EL (cell line): ENCODE measurements at regions not wholly inside any gene's neighbourhood (a gene's known extent, or its start where the extent isn't known, plus 50 kb on each side); places are given as distances from the start of the nearest gene placed in this dataset.
A peak's percentile ranks its signal among the peaks of the same experiment; 100 is the strongest.

Experiments
- DNase-seq: peaks from one replicate; pipeline ENCODE4 v3.0.0-alpha.2; 2016

DNA sequence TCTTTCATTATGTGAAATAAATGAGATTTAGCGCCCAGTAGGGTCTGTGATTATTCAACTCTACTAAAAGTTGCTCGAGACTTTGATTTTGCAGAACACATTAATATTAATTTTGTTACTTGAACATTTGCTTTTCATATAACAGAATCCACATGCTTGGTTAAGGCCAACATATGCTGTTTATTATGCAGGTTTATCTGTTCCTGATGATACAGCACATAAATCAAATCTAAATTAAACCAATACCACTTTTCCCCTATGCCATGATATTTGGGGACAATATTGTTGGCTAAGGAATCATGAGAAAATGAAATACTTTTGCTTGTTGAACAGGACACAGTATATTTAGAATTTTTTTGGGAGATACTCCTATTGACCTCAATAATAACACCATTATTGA is 291.1 kb downstream of the USP25 start:
- no peak for DNase-seq

DNA sequence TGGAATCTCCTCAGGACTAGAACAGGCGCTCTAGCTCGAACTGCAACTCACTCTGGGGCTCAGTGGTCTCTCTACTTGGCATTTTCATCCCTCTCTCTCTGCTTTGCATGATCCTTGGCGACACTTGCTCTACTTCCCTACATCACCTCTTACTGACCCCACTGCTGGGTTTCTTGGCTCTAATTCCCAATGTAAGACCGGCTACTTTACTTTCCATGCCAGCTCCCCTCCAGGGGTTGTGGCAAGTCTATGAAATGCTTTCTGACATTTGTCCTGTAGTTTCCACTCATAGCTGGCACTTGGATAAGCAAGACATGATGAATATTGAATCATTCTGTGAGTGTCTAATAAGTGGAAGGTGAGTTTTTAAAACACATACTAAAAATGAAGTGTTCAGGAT is 292.3 kb downstream of the USP25 start:
- DNase-seq, result no peak

DNA sequence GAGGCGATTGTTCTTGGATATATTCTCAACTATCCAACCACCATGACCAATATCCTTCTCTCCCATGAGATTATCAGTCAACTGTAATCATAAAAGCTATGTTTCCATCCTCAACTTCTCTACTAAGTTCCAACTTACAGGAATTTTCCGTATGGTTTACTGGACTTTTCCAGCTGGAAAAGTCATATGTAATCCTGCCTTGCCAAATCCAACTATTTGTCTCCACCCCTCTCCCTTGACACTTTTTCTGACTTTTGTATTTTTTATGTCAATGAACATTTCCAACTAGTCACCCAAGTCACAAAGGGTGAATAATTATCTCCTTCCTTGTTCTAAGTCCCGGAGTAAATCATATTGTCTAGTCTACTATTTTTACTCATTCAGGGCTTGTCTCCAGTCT is 293.1 kb downstream of the USP25 start:
- DNase-seq, result no peak

DNA sequence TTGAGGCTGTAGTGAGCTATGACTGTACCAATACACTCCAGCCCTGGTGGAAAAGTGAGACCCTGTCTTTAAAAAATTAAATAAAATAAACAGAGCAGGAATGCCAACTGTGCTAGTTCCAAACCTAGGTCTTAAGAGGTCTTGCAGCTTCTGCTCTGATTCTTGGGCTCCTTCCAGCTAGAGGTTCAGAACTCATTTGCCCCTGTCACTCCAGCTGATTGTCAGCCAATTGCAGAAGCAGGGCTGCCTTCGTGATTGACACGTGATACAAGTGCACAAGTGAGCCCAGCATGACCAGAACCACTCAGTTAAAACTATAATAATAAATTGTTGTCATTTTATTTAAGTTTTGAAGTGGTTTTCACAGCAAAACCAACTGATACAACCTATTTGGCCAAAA is 298.4 kb downstream of the USP25 start:
- DNase-seq, result no peak

DNA sequence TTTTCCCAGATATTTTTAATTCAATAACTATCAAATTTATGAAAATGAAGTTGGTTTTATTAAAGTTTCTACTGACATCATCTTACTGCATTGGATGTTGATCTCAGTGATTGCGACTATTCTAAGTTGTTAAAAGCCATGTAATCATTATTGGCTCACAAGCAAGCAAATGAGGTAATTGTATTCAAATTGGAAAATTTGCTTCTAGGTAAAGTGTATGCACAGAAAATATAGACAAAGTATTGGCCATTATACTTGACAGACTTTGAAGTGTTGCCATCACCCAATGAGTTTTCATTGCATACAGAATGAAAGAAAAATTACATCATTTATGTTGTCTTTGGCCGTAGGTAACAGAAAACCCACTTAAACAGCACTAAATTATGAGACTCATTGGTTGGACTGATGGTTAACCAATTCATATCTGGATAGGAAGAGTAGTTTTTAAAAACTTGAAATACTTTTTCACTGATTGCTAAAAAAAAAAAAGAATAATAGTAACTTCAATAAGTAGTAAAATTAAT is 299.2 kb downstream of the USP25 start:
- no peak for DNase-seq

DNA sequence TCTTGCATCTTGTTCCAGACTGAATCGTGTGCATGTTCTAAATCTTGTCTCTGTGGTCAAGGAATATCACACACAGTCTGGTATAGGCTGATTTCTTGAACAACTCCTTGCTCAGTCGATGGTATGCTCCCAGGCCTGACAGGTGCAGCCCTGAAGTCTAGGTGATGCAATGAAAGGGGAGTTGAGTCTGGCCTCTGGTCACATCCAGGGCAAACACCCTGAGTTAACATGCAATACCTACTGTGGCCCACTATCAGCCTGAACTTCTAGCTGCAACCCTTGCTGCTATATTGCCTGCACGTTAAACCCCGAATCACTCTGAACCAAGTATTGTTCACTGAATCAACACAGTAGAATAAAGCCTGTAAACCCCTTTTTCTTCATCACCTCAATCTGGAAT is 303.4 kb downstream of the USP25 start:
- DNase-seq, result no peak

DNA sequence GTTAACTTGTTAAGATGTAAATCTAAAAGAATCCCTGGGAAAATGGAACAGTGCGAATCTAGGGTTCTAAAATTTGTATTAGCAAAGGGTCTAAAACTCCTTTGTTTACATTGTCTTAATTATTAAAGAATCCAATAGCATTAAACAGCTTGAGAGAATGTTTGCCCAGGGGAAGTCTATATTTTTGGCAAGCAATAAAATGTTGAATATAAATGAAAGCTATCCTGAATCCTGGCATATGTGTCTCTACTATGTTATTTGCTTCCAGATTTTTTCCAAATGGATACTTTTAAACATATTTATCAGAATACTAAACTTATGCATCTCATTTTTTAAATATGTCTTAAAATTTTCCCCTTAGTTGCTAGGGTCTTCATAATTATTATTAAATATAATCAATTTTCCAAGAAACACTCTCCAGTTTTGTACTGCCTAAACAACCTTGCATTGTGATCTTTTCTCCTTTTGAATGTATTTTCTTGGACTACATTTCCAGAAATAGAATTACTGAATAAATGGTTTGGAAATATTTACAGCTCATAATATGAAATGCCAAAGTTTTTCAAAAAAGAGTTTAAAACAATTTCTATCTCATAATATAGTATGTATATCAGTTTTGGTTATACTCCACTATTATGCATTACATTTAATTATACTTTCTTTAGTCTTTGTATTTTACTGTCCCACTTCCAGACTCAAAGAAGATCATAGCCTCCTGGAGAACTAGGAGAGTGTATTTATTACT is 304.8 kb downstream of the USP25 start:
- no peak for DNase-seq

DNA sequence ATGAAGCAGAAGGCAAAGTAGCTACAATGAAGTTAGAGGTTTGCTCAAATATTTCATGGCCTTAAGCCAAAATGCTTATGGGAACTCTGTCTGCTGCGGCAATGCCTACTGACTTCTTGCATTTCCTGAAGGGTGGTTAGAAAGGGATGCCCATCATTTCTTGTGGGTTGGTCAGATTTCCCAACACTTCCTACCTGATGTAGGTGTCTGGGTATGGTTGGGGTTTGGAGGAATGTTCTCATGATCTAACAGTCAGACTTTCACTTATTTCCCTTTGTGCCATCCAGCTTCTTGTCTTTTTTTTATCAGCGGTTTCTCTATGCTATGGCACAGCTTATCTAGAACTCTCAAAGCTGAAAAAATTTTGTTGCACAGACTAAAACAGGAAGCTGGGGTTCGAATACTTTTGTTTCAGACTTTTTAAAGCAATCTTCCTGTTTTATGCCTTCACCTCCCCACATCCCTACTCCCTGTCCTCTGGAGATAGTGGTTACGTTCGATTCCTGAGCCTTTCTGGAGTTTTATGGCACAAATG is 307.7 kb downstream of the USP25 start:
- no peak for DNase-seq

DNA sequence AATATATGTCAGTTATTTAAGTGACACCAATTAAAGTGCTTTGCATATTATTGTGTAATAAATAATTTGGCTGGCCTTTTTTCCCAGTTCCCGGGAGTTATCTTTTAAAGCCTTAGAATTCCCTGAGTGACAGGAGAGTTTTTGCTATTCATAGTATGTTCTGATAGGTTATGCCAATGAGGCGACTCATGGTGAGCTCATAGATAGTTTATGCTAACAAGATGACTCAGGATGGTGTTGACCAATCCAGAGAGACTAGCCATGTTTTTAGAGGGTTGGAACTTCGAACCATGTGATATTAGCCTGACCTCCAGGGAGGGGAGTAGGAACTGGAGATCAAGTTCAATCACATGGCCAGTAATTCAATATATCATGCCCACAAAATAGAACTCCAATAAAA is 310.8 kb downstream of the USP25 start:
- peak; percentile 41 for DNase-seq

DNA sequence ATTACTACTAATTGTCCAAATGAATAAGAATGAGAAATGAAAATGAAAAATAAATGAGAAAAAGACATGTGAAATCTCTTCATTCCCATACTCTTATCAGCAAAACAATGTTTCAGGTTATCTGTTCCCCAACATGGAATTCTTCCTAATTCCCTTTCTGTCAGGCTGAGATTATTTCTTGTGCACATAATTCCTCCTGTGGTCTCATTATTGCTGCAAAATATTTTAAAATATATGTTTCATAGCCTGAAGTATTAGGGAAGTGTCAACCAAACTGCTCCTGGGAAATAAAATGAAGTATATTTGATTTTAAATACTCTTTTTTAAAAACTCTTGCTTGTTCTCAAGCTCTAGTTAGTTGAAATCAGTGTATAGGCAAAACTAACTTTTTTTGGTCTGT is 314.9 kb downstream of the USP25 start:
- DNase-seq, result no peak

DNA sequence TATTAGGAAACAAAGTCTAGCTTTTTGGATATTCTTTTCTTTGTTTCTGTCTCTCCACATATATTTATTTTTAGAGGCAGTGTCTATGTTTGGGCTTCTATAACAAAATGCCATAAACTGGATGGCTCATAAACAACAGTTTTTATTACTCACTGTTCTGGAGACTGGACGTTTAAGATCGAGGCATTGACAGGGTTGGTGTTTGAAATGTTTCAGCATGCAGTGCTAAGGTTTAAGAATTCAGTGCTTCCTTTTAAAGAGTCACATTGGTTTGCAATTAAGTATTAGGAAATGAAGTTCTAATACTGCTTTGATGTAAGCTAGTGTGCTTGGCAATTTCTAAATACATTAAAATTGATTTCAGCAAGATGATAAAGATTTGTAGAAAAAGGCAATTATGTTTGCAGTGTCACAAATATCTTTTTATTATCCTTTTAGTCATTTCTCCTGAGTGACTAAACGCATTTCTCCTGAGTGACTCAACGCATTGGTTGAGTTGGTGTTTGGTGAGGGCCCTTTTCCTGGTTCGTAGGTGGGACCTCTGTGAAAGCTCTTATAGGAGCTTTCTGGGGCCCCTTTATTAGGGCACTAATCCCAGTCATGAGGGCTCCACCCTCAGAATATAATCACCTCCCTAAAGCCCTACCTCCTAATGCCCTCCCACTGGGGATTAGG is 317.0 kb downstream of the USP25 start:
- peak; percentile 71 for DNase-seq

DNA sequence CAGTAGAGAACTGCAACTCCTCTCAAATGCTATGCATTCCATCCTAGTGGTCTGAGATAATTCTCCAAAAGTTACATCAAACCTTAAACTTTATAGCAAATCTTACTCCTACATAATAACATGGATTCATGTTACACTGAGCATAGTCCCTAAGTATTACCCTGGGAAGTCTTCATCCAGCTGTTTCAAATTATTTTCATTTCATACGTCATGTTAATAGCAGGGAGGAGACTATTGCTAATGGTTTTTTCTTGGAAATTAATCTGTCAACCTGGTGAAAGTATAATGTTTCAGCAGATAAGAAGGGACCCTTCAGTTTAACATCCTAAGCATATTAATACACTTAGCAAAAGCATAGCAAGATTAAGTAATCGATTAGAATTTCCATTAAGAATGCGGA is 318.1 kb downstream of the USP25 start:
- no peak for DNase-seq

DNA sequence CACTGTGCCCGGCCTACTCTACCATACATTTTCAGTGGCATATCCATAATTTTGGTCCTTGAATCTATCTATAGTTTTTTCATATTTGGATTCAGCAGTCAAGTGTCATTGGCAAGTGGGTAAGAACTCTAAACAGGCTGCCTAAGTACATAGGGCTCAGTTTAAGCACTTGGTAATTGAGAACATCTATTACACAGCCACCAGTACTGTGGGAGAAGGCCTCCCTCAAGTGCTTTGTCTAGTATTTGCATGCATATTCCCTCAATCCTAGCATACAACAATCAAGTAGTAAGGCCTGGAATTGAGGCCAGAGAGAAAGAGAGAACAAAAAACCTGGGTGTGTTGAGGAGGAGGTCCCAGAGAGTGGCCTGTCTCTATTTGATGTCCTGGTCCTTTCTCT is 325.2 kb downstream of the USP25 start:
- no peak for DNase-seq

DNA sequence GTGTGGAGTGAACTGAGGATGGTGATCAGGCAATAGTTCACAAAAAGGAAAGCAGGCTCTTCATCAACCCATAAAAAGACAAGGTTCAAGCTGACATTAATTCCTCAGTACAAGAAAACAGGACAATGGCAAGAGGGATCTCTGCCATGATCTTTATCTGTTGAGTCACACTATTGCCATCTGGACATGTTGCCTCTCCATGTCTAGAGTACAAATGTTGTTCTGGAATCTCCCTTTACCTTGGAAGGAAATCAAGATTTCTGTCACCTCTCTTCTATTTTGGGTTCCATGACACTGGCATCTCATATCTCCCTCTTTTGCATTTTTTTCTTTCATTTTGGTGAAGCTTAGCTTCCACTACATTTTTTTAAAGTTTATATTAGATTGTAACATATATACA is 329.1 kb downstream of the USP25 start:
- peak; percentile 25 for DNase-seq

DNA sequence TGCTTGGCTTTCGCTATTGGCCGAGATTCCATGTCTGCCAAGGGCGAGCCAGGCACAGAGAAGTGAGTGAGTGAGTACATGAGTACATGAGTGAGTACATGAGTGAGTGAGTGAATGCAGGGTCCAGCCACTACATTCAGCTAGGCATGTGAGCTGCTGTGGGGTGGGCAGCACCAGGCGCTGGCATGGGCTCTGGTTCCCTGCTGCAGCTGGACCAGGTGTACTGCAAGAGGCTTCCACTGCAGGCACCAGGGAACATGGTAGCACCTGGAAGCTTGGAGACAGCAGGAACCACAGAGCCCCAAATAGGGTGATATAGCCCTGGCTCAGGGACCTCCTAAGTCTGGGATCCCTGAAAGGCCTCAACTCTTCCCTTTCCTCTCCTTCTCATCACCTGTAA is 330.2 kb downstream of the USP25 start:
- no peak for DNase-seq

DNA sequence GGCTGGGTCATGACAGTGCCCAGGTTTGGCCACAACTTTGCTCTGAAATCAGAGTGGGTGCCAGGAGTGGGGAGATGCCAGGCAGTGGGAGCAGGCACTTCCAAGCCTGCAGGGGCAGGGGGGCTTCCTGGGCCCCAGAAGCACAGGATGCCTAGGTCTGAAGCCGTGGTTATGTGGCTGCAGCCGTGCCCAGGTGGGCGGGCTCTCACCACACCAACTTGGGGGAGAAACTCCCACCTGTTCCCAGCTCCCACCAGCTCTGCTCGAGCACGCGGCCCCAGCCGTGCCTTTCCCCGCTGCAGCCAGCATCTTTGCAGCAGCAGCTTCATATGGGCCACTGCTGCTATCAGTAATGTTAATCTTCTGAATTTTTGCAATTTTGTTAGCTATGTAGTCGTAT is 331.4 kb downstream of the USP25 start:
- DNase-seq, result no peak

DNA sequence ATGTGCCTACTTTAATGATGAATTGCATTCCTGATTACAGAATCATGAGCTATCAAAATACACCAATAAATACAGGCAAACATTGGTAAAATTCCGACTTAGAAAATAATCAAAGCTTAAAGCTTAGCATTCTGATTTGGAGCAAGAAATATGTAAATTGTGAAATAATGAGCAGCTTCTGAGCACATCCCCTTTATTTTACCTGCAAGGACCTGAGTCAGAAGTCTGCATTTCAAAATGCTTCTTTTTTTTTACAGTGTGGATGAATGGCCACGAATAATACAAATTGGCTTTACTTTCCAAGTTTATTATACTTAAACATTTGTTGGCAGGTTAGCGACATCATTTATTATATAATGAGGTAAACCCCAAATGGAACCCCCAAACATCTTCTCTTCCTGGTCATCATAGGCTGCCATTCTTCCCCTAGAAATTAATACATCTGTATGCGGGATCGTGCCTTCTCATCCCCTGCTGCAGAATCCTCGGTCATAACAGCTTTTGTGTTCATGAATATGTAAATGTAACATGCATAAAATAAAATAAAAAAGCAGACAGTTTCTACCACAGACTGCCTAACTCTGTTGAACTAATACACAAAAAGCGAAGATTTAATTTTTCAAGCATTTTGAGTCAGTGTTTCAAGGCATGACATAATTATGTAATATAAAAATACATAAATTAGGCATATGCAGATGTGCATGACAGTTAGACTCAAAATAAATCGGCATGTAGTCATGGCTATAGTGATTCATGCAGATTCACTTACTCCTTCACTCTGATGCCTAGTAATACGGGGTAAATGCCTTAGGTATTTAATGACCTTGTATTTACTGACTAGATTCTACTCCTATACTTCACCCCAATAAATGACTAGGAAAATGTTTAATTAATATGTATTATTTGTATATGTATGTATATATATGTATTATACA is 339.7 kb downstream of the USP25 start:
- no peak for DNase-seq

DNA sequence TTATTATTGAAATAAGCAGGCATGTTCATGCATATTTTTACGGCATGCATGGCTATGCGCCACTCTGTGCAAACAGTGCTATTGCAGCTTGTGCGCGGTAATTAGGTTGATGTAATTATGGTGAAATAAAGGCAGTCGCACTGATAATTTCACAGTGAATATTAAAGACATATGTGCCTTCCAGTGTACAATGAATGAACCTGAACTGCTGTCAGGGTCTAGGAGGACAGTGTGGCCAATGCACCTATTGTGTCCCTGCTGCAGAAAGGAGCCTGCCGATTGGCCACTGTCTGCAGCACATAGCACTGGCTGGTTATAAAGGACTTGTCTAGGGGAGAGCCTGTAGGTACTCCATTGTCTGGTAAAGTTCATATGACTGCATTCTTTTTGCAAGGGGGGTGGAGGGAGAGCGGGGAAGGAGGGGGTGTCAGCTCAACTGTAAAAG is 340.4 kb downstream of the USP25 start:
- peak; percentile 26 for DNase-seq

DNA sequence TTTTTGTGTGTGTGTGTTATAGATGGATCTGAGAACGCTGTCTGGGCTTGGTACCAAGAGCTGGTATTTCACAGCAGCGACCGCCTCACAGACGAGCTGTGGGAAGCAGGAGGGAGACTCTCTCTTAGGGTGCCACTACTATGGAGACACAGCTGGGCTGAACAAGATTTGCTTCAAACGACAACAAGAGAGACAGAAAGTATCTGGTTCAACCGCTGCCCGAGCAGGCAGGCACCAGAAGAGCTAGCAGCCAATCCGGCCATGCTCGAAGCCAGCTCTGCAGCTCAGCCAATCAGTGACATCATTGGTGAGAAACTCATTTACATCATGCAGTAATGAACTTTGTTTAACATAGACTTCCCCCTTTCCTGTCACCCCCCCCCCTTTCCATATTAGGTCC is 341.3 kb downstream of the USP25 start:
- peak; percentile 37 for DNase-seq

DNA sequence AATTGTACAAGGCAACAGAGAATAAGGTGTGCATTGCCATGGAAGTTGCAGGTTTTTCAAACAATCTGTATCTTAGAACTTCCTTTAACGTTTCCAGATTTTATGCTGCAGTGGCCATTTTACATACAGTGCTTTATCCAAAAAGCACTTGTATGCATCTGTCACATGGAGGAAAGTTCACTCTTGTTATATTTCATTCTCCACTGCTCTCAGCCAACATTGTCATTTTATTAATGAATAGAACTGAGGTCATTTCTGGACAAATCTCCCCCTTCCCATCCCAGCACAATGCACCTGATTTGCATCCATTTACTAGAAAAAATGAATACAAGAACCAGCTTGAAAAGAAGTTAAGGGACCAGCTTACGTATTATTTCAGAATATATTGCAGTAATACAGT is 342.0 kb downstream of the USP25 start:
- no peak for DNase-seq

DNA sequence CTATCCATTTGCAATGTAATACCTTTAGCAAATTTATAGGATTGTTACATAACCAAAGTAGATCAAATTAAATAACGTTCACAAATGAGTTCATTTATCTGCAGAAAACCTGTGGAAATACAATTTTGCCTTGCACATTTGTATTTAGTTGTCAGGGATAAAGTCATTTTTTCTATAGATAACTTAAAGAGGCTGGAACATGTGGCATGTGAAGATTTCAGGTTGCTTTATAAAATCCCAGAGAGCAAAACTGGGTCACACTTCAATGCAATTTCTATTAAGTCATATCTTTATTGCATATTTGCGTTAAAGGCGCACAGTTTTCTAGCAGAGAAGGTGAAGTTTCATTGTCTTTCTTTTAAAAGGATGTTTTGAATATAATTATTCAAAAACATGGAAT is 342.4 kb downstream of the USP25 start:
- DNase-seq, result no peak

DNA sequence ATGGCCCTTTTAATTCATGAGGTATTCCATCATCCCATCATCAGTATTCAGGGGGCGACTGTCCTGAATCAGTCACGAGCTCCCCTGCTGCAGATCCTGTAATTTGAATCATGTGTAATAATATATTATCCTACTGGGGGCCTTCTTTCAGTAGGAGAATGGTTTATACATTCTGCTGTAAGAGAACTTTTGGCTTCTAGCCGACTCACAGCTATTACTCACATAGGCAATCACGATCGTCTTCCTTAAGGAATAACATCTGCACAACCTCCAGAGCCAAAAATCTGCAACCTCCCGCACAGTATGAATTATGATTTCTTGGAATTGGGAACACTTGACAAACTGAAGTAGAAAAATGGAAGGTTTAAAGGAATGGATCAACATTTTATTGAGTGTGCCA is 343.0 kb downstream of the USP25 start:
- DNase-seq, result peak; percentile 78

DNA sequence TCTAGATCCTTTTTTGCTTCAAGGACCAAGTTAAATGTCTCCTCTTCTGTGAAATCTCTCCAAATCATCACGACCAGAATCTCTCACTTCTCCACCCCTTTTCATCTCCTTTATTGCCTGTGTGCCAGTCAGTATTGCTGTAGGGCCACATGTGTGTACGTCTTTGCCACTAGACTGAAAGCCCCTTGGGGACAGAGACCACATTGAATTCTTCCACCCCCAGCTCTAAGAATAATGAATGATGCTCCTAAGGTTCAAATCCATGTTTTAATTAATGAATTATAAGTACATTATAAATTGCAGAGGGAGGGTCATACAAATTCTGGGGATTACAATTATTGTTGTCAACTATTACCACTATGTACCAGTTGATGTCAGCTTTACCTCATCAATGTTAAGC is 343.8 kb downstream of the USP25 start:
- DNase-seq, result no peak
